ENCODE measurements at regions not wholly inside any gene's neighbourhood (a gene's known extent, or its start where the extent isn't known, plus 50 kb on each side); places are given as distances from the start of the nearest gene placed in this dataset.

DNA sequence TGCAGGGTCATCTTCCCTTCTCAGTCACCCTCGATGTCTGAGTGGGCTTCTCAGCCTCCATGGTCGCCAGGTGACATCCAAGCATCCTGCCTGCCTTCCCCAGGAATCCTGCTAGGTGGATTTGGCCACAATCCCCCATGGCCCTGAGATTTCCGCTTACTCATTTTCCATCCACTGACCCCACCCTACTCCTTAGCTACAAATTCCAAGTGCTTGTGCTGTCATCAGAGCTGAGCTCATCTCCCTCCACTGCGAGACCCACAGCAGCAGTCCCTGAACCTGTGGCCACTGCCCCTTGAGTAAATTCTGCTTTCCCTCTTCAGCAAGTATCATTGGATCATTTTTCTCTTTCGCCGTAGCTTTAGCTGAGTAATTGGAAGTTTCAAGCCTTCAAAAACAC, 90.5 kb upstream of the ANKRD10 start:
- CTCF ChIA-PET (ENCODE audit: partially characterized antibody), result interaction anchor here (1.4 kb wide), 1 partner anchor 20 kb away, joined by 4 read pairs; no protein-coding TSS in a partner anchor
- H3K9ac ChIP-seq (replicated peaks in 1 of 4; ENCODE audit: extremely low read depth in 1 of 4, low read depth in 3 of 4, low read length in 3 of 4), result no peak overlapping the region
- H3K4me3 ChIP-seq (ENCODE audit: extremely low read depth in 1 of 4, insufficient read depth in 2 of 4, low read depth in 3 of 4, low read length in 4 of 4), result no peak overlapping the region
- no peak overlapping the region for H2BK5ac ChIP-seq (ENCODE audit: low read depth, low read length)
- no peak overlapping the region for H4K5ac ChIP-seq (ENCODE audit: insufficient read length, low read depth, low read length)
- H3K27ac ChIP-seq (ENCODE audit: low read depth, low read length), result no peak overlapping the region
- H3K4me1 ChIP-seq (replicated peaks in 1 of 4; ENCODE audit: control insufficient read depth in 3 of 4, insufficient read depth in 4 of 4, low read length in 3 of 4), result no peaks in the 10 kb centered on the region
- no peak overlapping the region for H3K14ac ChIP-seq (ENCODE audit: insufficient read length)
- no peaks in the 10 kb centered on the region for H4K20me1 ChIP-seq (replicated peaks in 1 of 2; ENCODE audit: control insufficient read depth in 1 of 2, insufficient read depth in 2 of 2, low read length in 2 of 2)
- H2AK5ac ChIP-seq (ENCODE audit: low read depth, low read length), result no peak overlapping the region
- H3K79me2 ChIP-seq (ENCODE audit: control insufficient read depth in 1 of 2, insufficient read depth in 2 of 2, low read length in 2 of 2), result no peaks in the 10 kb centered on the region
- no peak overlapping the region for H4K8ac ChIP-seq (ENCODE audit: extremely low read depth, insufficient read depth, low read length)
- TF ChIP-seq RFX5 (IDR thresholded peaks at IDR 0.05; ENCODE audit: borderline replicate concordance, low read depth, low read length) (no peak), CBX5 (IDR thresholded peaks at IDR 0.05; ENCODE audit: low read depth, low read length) (no peak)
- TF ChIP-seq, protein P1, sequence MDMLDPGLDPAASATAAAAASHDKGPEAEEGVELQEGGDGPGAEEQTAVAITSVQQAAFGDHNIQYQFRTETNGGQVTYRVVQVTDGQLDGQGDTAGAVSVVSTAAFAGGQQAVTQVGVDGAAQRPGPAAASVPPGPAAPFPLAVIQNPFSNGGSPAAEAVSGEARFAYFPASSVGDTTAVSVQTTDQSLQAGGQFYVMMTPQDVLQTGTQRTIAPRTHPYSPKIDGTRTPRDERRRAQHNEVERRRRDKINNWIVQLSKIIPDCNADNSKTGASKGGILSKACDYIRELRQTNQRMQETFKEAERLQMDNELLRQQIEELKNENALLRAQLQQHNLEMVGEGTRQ (IDR thresholded peaks at IDR 0.05; ENCODE audit: low read length), result no peak
- WGBS, 2 experiments (ENCODE audit: extremely low coverage in 1 of 2, insufficient coverage in 1 of 2, insufficient read length in 1 of 2, insufficient replicate concordance in 2 of 2, low coverage in 1 of 2, low lambda C conversion rate in 2 of 2, missing lambda C conversion rate in 1 of 2), result 84% methylated on average over 6 of the region's 6 CpGs; no CpG with 5 or more reads in 1 of the 2 experiments
- FAIRE-seq, result no peak
- H2BK120ac ChIP-seq (replicated peaks; ENCODE audit: low read depth, low read length), result no peak overlapping the region
- no peak overlapping the region for H2BK20ac ChIP-seq (ENCODE audit: low read length)
- no peak overlapping the region for H2BK15ac ChIP-seq (ENCODE audit: low read length)
- H3K9me3 ChIP-seq (ENCODE audit: insufficient read depth in 2 of 2, low read depth in 1 of 2, low read length in 1 of 2), result no peaks in the 10 kb centered on the region
- H3K23me2 ChIP-seq (ENCODE audit: low read depth, low read length), result no peaks in the 10 kb centered on the region
- H2BK12ac ChIP-seq (ENCODE audit: low read depth, low read length), result no peak overlapping the region
- H3K36me3 ChIP-seq (ENCODE audit: control insufficient read depth in 2 of 4, insufficient read depth in 4 of 4, low read length in 3 of 4), result no peaks in the 10 kb centered on the region
- no peak overlapping the region for H2AFZ ChIP-seq (ENCODE audit: low read length)
- no peaks in the 10 kb centered on the region for H3K27me3 ChIP-seq (replicated peaks in 1 of 4; ENCODE audit: control insufficient read depth in 3 of 4, extremely low read depth in 1 of 4, insufficient read depth in 3 of 4, low read length in 3 of 4)
- H3K79me1 ChIP-seq (ENCODE audit: low read depth, low read length), result no peaks in the 10 kb centered on the region
- no peak overlapping the region for H4K91ac ChIP-seq (replicated peaks; ENCODE audit: insufficient read length, low read length)
- H3K18ac ChIP-seq (ENCODE audit: extremely low read depth, low read length), result no peak overlapping the region
- H3K56ac ChIP-seq (replicated peaks; ENCODE audit: insufficient read length, low read depth, low read length), result no peak overlapping the region
- H3K23ac ChIP-seq (ENCODE audit: insufficient read length), result no peak overlapping the region
- H3K4ac ChIP-seq (replicated peaks; ENCODE audit: insufficient read length, low read depth, low read length), result no peak overlapping the region
- H3K4me2 ChIP-seq (ENCODE audit: insufficient read depth in 1 of 2, low read depth in 2 of 2, low read length in 2 of 2), result no peak overlapping the region
- no peak for DNase-seq (ENCODE audit: low read depth in 1 of 2, low spot score in 2 of 2)
- POLR2A ChIA-PET (ENCODE audit: partially characterized antibody), result no interaction called here

Measured in H1 (cell line).